NCI-H82 (cell line): ENCODE measurements at regions not wholly inside any gene's neighbourhood (a gene's known extent, or its start where the extent isn't known, plus 50 kb on each side); places are given as distances from the start of the nearest gene placed in this dataset.

ENCODE experiments used
- DNase-seq: peaks from one replicate; lab custom pipeline; 2025; lab: John Stamatoyannopoulos, UW

DNA sequence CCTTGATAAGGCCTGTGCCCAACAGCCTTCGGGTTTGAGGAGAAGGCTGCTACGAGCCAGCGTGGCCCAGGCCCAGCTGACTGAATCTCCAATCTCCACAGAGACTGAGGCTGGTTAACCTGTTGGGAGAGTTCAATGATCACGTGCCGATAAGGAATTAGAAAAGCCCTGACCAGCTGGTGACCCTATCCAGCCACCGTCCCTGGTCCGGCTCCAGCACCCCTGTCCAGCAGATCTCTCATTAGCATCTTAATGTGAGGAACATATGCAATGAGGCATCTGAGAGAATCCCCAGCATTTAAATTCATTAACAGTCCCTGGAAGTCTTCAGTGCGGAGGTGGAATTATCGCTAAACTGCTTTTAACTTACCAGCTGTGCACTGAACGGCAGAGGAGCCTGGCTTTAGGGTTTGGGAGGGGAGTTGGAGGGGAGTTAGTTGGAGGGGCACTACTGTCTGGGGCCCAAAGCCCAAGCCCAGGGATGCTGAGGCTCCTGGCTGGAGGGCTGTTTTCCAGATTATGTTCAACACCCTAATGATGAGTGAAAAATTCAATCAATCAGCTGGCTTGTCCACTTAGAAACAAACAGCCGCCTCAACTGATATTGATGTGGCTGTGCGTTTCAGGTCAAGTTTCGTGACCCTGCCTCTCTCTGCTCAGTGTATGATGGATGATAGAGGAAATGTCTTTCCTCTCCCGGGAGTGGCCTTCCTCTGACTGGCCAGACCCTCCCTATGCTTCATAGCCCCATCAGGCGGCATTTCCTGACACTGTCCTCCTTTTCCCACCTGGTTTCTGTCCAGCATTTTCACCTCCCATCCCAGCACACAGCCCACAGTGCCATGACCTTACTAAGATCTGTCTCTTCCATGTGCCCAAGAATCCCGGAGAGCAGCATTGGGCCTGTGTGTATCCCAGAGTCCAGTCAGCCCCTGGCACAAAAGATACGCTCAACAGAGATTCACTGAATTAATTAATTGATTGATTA, 184.5 kb downstream of the CCT6B start:
- DNase-seq: peak; percentile 78

DNA sequence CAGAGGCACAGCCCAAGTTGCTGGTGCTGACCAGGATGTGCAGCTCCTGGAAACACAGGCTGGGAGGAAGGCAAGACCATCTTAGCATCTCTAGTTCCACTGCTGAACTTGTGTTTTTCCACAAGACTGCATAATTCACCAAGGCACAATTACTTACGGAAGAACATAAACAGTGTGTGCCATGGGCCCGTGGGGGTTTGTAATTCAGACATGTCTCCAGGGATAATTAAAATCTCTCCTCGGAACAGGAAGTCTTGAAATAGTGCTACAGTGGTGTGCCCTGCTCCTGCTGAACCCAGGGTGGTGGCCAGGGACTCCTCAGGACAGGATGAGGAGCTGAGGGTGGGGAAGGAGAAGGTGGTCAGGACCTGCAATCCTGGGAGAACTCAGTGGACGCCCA, 188.2 kb downstream of the CCT6B start:
- no peak for DNase-seq

DNA sequence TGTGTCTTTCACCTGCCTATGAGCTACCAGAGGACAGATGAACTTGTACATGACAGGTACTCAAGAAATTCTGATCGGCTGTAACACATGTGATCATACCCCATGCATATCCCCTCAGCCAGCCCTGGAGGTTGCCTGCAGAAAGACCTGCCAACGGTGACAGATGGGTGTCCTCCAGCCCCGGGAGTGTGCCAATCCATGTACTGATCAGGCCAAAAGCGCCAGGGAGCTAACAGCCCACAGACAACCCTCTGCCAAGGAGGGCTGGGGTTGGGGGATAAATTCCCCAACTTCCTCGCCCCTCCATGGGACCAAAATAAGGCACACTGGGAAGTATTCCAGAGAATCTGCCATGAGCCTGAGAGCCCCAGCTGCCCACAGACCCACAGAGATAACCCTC, 189.4 kb downstream of the CCT6B start:
- DNase-seq: no peak

DNA sequence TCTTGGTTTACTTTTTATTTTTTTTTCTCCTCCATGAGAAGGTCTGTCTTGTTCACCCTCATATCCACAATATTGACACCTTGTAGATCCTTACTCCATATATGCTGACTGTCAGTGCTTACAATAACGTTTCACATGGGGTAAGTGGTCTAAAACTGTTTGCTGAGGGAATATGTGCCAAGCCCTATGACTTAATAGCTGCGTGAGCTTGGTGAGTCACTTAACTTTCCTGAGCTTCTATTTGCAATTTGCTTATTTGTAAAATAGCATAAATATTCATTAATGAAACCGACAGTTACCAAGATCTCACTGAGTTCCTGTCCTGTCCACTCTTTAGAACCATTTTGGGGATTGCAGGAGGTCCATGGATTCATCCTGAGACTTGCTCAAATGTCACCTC, 190.7 kb downstream of the CCT6B start:
- DNase-seq: no peak

DNA sequence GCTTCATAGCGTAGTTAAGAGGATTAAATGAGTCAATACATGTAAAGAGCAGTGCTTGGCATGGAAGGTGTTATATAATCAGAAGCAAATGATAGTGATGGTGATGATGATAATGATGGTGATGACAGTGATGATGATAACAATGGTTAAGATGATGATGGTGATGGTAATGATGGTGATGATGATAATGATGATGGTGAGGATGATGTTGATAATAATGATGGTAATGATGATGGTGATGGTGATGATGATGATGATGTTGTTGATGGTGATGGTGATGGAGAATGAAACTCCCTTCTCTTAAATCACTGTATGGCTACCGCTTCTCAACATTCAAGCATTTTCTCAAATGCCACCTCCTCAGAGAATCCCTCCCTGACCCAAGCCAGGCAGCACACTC, 190.5 kb downstream of the TMEM132E start:
- DNase-seq: no peak

DNA sequence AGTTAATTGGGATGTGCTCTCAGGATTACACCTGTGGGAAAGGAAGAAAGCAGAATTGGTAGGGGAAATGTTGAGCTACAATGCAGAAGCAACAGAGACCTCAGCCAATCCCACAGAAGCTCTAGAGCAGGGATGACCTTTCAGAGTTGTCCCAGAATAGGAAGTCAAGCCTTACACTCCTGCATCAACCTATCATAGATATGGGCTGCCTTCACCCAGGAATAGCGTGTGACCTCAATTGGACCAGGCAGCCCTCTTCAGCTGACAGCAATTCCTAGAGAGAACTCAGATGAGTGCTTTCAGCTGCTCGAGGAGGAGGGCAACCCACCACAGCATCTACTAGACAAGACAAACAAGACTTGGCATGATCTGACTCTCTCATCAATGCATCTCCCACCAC, 189.7 kb downstream of the TMEM132E start:
- DNase-seq: no peak

DNA sequence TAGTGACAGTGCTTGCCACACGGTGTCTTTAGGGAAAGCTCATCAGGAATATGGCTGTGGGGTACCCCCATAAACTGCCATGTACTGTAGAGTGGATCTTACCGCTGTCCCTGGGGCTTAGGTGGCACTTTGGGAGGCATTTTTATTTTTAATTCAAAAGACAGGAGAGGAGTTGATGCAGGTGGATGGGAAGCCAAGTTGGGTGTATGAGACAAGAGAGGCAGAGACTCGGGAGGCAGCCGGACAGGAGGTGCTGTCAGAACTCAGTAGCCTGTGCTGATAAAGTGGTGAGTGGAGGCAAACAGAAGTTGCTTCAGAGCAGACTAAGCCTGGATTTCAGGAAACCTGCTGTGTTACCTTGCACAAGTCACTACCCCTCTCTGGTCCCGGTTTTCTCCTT, 185.9 kb downstream of the TMEM132E start:
- no peak for DNase-seq

DNA sequence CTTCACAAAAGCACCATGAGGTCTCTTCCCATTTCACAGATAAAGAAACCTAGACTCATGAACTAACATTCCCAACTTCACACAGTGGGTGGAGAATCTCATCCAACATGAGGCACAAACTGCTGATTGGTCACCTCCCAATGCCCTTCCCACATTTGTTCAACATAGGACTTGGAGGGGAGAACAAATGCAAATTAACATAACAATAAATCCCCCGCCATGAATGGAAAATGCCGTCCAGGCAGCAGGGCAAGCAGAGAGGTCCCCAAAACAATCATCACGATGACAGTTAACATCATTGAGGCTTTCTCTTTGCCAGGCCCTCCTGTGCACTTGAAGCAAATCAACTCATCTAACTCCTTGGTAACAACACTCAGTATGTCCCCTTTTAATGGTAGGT, 185.3 kb downstream of the TMEM132E start:
- DNase-seq: no peak

DNA sequence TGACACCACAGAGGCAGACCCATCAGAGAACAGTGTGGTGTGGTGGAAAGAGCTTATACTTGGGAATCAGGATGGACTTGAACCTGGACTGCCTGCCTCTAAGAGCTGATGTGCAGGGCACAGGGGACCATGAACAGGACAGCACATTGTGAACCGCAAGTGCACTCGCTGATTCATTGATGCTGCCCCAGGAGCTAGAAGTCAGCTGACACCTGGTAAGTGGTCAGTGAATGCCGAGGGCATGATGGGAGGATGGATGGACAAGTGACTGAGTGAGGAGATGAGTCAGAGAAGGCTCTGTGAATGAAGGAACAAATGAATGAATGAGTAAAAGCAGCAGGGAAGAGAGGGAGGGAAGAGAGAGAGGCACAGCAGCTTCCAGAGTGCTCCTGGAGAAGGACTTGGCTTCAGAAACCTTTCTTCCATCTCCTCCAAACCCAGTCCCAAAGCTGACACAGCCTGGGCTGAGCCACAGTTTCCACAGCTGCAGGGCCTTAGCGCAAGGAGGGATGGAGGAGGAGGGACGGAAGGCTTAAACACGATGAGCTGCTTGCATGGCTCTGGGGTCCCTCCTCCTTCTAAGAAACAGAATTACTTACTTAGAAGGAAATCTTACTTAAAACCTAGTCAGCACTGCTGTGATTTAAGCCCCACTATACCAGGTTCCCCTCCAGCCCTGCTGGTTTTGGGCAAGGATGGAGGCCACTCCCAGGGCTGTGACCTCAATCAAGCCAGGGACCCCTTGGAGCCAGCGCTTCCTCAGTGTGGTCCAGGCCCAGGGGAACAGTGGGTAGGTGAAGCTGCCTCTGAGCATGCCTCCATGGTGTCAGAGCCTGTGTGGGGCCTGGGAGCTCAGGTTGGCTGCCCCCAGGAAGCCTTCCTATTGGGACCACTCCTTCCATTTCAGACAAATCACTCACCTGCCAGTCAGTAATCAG, 184.6 kb downstream of the TMEM132E start:
- DNase-seq: peak; percentile 41

DNA sequence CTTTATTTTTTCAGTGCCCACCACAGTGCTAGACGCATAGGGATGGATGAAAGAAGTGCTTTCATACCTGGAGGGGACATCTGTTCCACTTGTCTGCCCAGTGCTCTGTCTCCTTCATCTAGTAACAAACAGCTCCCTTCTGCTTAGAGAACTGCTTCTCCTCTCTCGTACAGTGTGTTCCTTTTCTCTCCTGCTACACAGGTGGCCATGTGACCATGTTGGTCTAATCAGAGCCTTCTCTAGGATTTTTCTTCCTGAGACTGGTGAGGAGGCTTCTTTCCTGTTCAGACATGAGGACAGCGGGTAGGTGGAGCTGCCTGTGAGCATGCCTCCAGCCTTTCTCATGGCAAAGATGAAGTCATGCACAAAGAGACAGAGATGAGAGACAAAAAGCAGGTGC, 182.7 kb downstream of the TMEM132E start:
- no peak for DNase-seq

DNA sequence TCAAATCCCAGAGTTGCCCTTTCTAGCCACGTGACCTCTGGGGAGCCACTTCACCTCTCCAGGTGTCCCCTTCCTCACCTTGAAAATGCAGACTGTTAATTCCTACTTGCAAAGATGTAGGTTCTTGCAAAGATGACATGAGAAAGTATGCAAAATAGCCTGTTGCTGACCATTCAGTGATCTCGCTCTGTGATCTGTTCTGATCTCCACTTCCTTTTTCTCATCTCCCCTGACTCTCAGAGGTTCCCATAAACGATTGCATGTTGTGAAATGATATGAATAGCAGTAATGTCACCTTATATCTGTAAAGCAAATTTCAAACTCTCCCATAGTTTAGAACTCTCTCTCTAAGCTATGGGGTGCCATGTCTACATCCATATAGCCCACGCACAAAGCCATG, 182.3 kb downstream of the TMEM132E start:
- no peak for DNase-seq

DNA sequence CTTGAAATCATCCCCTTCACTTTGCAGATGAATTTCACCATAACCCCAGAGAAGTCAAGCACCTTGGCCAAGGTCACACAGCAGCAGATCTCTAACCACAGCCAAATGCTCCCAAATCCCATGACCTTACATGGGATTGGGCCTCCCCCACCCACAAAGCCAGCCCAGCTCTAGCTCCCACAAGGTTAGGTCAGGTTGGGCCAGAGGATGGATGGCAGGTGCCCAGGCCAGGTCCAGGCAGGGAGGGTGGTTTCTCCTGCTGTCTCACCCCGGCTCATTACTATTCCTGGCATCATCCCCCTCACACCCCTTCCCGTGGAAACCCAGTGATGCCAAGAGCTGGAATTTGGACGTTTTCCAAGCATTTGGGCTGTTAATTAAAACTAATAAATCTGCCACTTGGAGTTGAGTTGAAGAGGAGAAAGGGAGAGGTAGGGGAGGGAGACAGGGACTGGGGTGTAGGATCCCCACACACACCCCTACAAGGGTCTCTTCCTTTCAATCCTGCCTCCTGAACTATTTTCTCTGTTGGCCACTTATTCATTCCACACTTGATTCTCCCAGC, 181.6 kb downstream of the TMEM132E start:
- no peak for DNase-seq

DNA sequence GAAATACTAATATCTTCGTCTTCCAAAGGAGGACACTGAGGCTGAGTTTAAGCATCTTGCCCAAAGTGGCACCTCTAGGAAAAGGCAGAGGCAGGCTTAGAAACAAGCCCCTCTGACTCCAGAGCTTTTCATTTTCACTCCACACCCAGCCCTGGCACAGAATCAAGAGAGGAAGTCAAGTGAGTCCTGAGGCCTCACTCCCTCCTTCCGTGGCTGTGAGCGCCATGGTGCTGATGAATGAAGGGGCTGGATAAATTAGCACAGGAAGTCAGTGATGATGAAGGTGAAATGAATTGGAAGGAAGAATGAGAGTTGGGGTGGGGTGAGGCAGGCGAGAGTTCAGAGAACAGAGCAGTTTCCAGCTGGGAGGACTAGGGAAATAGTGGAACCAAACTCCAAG, 179.3 kb downstream of the TMEM132E start:
- DNase-seq: no peak

DNA sequence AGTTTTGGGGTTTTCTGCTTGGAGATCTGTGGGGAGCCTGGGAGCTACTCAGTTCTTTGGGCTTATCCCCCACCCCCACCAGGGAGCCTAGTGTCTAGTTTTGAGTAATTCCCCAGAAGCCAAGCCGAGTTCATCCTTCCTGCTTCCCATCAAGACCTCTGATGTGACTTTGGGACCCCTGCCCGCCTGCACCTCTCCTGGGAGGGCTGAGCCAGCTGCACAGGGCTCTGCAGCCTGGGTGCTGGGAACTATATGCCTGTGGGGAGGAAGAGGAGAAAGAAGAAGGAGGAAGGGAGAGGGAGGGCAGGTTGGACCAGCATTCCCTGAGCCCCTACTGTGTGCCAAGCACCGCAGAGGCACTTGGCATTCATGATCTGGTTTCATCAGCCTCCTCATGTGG, 178.9 kb downstream of the TMEM132E start:
- DNase-seq: no peak

DNA sequence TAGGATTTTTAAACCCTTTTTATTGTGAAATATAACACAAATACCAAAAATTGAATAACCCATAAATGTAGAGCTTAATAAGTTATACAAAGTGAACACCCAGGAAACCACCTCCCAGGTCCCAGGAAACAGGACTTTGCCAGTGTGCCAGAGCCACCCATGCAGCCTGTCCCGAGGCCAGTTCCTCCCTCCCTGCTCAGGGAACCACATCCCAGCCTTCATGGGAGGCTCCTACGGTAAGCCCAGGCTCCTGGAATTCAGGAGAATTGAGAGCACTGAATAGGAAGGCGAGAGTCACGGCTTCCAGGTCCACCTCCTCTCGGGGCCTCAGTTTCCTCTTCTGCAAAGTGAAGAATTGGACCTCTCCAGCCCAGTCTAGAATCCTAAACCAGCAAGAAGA, 178.2 kb downstream of the TMEM132E start:
- DNase-seq: no peak

DNA sequence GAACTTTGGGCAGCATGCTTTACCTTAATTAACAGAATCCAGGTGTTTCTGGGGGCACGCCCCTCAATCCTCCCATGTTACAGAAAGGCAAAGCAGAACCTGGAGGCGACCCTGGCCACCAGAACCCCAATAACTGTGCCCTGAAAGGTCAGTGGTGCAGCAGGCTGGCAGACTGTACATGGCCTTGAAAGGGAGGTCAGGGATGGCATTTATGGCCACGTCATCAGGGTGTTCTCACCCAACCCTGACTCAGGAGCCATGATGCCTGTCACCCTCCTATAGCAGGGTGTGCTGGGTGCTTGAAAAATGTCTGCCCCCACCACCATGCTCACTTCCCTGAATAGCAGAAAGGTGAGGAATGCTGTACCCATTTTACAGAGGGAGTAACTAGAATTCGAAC, 177.7 kb downstream of the TMEM132E start:
- DNase-seq: no peak

DNA sequence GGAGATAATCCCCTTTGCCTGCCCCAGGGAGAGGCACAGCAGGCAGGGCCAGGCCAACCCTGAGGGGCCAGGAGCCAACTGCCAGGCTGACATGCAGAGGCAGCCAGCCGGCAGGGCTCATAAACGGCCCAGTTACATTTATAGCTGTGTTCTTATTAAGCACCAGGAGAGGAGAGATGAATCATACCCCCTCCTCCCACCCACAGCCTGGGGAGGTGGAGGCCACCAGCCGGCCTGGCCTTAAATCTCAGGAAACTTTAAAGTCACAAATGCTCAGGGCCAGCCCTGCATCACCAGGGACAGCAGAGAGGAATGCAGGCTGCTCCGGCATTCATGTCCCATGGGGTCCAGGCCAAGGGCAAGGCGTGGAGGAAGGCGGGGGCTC, 177.2 kb downstream of the TMEM132E start:
- no peak for DNase-seq

DNA sequence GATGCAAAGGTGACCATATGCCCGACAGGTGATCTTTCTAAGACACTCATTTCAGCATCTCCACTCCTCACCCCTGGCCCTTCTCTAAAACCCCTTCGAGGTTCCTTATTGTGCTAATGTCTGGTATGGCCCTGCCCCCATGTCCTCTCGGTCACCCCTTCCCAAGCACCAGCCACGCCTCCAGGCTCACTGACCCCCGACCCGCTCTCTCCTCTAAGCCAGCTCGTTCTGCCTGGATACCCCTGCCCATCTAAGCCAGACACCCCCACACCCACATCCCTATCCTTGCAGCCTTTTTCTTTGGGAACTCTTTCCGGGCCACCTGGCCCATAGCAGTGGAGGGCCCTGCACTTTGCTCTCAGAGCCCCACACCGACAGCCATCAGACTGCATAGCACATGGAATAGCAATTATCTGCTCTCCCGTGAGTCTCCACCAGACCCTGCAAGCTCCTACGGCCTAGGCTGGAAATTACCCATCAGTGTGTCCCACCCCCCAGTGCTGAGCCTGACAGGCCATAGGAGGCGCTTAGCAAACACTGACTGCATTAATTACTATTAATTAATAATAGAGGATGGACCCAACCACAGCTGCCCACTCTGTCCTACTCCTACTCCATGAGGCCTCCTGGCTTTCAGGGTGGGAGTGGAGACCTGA, 176.7 kb downstream of the TMEM132E start:
- DNase-seq: peak; percentile 78

DNA sequence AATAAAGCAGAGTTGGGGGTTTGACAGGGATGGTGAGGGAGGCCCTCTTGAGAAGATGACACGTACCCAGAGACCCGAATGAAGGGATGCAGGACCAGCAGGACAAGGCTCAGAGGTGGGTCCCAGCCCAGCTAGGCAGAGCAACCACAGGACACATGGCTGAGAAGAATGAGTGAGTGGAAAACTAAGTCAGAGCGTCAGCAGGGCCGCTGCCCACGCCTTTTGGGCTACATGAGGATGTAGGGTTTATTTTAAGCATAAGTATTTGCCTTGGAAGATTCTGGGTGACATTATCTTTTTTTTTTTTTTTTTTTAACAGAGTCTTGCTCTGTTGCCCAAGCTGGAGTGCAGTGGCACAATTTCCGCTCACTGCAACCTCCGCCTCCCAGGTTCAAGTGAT, 176.0 kb downstream of the TMEM132E start:
- DNase-seq: no peak

DNA sequence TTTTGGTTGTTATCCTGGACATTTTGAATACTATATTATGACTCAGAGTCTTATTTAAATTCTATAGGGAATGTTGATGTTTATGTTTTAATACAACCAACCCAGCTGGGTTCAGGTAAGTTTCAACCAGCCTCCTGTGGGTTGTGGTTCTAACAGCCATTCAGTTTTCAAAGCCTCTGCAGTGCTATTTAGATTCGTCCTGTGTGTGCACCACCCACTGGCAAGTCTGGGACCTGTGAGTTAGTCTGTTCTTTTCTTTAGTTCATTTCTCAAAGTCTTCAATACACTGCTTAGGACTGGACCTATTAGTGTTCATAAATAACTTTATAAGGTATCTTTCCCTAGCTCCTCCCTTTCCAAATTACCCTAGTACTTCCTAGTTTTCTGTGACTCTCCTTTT, 170.6 kb downstream of the TMEM132E start:
- no peak for DNase-seq

DNA sequence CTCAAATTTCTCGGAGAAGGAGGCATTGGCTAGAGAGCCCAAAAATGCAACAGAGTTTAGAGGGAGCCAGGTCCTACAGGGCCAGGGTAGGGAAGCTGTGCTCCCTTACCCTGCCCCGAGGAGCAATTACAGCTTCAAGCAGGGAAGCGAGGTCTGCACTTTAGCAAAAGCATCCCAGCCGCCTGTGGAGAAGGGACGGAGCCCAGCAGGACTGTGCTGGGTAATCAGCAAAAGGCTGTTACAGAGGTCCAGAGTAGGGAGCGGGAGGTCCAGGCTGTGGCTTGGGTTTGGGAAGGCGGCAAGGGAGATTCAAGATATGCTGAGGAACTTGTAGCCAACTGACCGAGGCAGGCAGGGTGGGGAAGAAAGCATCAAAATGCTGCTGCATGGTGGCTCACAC, 162.6 kb downstream of the TMEM132E start:
- no peak for DNase-seq
